ENCODE measurements at regions not wholly inside any gene's neighbourhood (a gene's known extent, or its start where the extent isn't known, plus 50 kb on each side); places are given as distances from the start of the nearest gene placed in this dataset.
A peak's percentile ranks its signal among the peaks of the same experiment; 100 is the strongest.
"Not testable (repeated sequence)": the region's sequence is repeated elsewhere in the genome, so short reads cannot be mapped to it uniquely, and the experiment has no call there.

DNA sequence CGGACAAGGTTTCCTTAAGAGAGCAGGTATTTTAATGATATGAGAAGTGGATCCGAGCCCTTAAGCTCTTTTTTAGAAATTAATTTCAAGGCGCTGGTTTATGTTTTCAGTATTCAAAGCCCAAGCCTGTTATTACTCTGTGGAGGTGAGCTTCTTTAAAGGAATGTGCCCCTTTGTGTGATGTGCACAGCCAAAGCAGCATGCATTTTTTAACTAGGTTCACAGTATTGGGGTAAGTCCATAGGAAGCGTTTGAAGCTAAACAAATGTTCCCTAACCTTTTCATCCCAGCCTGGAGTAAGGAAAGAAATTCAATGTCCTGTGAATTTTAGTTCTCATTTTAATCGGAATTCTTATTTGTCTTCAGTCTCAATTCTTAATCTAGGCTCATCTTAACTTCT is 217.5 kb downstream of the KCTD12 start:
- Histone ChIP-seq H3K27ac (no peak overlapping the region), H3K9me3 (no peaks in the 10 kb centered on the region), H3K36me3 (no peaks in the 10 kb centered on the region), H3K27me3 (no peaks in the 10 kb centered on the region), H3K4me3 (no peak overlapping the region), H3K4me1 (peaks cover 0 to 4% of the 10 kb centered on the region in 2 donors)
- intact Hi-C loops (cut with DNase I; ENCODE audit: low total_unique reads): no loop called here
- no peak for TF ChIP-seq POLR2A (IDR thresholded peaks at IDR 0.05)
- TF ChIP-seq, protein P1, sequence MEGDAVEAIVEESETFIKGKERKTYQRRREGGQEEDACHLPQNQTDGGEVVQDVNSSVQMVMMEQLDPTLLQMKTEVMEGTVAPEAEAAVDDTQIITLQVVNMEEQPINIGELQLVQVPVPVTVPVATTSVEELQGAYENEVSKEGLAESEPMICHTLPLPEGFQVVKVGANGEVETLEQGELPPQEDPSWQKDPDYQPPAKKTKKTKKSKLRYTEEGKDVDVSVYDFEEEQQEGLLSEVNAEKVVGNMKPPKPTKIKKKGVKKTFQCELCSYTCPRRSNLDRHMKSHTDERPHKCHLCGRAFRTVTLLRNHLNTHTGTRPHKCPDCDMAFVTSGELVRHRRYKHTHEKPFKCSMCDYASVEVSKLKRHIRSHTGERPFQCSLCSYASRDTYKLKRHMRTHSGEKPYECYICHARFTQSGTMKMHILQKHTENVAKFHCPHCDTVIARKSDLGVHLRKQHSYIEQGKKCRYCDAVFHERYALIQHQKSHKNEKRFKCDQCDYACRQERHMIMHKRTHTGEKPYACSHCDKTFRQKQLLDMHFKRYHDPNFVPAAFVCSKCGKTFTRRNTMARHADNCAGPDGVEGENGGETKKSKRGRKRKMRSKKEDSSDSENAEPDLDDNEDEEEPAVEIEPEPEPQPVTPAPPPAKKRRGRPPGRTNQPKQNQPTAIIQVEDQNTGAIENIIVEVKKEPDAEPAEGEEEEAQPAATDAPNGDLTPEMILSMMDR (IDR thresholded peaks at IDR 0.05): no peak
- no peak for DNase-seq

DNA sequence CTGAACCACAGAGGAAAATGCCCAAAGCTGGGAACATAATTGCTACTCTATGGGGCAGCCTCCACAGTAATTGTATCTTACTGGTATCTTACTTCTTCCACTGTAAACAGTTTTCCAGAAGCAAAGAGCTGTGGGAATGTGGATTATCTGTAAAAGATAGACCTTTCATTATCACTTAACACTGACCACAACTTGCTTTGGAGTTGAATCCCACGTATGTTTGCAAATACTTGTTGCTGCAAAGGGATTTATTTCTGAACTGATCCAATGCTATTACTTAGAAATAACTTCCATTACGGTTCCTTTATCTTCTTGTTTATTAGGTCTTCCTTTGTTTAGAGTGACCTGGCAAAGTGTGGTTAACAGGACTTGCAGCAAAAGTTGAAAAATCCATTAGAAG is 218.1 kb downstream of the KCTD12 start:
- no peak for TF ChIP-seq POLR2A (IDR thresholded peaks at IDR 0.05)
- TF ChIP-seq, protein P1 (IDR thresholded peaks at IDR 0.05): no peak
- Histone ChIP-seq H3K27me3 (no peaks in the 10 kb centered on the region), H3K27ac (no peak overlapping the region), H3K9me3 (no peaks in the 10 kb centered on the region), H3K4me3 (no peak overlapping the region), H3K4me1 (peaks cover 0 to 4% of the 10 kb centered on the region in 2 donors), H3K36me3 (no peaks in the 10 kb centered on the region)
- no peak for DNase-seq
- intact Hi-C loops (cut with DNase I; ENCODE audit: low total_unique reads): no loop called here

DNA sequence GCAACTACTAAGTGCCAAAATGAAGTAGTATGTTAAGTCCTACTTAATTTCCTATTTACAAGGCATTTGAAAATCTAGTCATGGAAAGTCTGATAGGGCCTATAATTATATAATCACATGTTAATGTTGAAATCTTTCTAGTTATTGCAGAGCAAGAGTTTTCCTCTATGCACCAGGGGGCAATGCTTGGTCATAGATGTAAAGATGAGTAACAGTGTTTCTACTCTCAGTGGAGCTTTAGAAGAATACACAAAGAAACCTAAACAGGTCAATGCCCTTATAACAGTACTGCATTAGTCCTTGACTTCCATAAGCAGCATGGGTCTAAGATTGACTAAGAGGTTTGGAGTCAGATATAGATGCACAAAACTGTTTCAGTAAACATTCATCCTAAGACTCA is 218.7 kb downstream of the KCTD12 start:
- DNase-seq: peak in 1 of 2 donors; percentile 37
- Histone ChIP-seq H3K4me1 (peaks cover 0 to 4% of the 10 kb centered on the region in 2 donors), H3K9me3 (no peaks in the 10 kb centered on the region), H3K27me3 (no peaks in the 10 kb centered on the region), H3K4me3 (no peak overlapping the region), H3K36me3 (no peaks in the 10 kb centered on the region), H3K27ac (no peak overlapping the region)
- TF ChIP-seq POLR2A (IDR thresholded peaks at IDR 0.05): no peak
- TF ChIP-seq, protein P1 (IDR thresholded peaks at IDR 0.05): peak; percentile 9 to 43 (median 33)
- intact Hi-C loops (cut with DNase I; ENCODE audit: low total_unique reads): no loop called here

DNA sequence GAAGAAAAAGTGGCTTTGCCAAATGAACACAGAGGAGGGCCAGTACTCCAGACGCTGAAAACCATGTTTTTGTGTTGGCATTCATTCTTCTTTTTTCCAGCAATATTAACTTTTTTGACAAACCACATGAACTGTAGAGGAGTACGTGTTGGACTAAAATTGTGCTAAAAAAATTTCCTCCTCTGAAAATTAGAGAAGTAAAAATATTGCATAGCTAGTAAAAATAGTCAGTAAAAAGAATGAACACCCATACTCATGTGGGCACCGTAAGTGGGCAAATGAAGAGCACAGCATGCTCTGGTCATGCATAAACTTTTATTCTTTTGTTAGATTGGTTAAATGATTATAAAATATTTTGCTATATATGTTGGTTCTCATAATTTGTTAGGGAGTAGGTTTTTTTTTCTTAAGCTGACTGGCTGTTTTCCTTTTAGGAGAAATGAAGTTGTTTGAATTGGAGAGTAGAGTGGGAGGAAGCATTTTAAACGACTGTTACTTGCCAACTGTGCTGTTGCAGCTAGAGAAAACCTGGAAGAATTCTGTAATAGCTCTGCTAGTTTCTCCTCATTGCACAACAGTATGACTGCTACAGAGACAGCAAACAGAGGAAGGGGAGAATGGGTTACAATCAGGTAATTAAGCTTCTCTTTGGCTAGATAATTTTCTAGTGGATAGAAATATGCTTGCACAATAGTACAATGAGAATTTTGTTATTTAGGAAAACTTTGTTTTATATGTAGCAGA is 222.4 kb downstream of the KCTD12 start:
- intact Hi-C loops (cut with DNase I; ENCODE audit: low total_unique reads): no loop called here
- no peak for TF ChIP-seq POLR2A (IDR thresholded peaks at IDR 0.05)
- TF ChIP-seq, protein P1 (IDR thresholded peaks at IDR 0.05): no peak
- Histone ChIP-seq H3K9me3 (no peaks in the 10 kb centered on the region), H3K36me3 (no peaks in the 10 kb centered on the region), H3K4me1 (peaks cover 0 to 4% of the 10 kb centered on the region in 2 donors), H3K4me3 (no peak overlapping the region), H3K27ac (peak overlapping the region; percentile 37 to 55), H3K27me3 (no peaks in the 10 kb centered on the region)
- peak in 1 of 2 donors; percentile 26 for DNase-seq

DNA sequence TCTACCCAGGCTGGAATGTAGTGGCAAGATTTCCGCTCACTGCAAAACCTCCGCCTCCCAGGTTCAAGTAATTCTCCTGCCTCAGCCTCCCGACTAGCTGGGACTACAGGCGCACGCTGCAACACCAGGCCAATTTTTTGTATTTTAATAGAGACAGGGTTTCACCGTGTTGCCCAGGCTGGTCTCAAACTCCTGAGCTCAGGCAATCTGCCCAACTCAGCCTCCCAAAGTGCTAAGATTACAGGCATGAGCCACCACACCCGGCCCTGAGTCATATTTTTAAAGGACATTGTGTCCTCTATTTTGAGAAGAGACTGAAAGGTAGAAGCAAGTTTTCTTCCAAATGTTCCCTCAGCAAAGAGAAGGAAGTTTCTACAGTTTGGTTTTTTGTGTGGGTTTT is 227.1 kb downstream of the KCTD12 start:
- H3K4me1 ChIP-seq; H3K27me3 ChIP-seq; intact Hi-C loops (cut with DNase I; ENCODE audit: low total_unique reads); DNase-seq; H3K27ac ChIP-seq; H3K9me3 ChIP-seq; H3K4me3 ChIP-seq; H3K36me3 ChIP-seq: not testable (repeated sequence)
